ENCODE measurements at regions not wholly inside any gene's neighbourhood (a gene's known extent, or its start where the extent isn't known, plus 50 kb on each side); places are given as distances from the start of the nearest gene placed in this dataset.

- Histone ChIP-seq H3K4me3 (ENCODE audit: insufficient read depth, low read length, poor library complexity, severe bottlenecking) (no peak overlapping the region), H3F3A (ENCODE audit: insufficient read depth) (no peaks in the 10 kb centered on the region), H3K9ac (ENCODE audit: low read length) (no peak overlapping the region), H3K9me2 (replicated peaks; ENCODE audit: insufficient read depth, low read length) (no peaks in the 10 kb centered on the region), H3K27me3 (ENCODE audit: low read length) (no peaks in the 10 kb centered on the region), H3K27ac (ENCODE audit: low read depth, low read length) (no peak overlapping the region), H3K9me3 (ENCODE audit: insufficient read depth, low read length) (no peaks in the 10 kb centered on the region), H3K36me3 (ENCODE audit: low read length) (no peaks in the 10 kb centered on the region), H4K20me1 (ENCODE audit: low read depth, low read length) (no peaks in the 10 kb centered on the region), H3K4me2 (ENCODE audit: low read depth, low read length, poor library complexity, severe bottlenecking) (no peak overlapping the region), H3K79me2 (ENCODE audit: insufficient read depth, low read length) (no peaks in the 10 kb centered on the region), H2AFZ (ENCODE audit: low read depth, low read length, severe bottlenecking) (no peak overlapping the region)
- TF ChIP-seq, protein P1, sequence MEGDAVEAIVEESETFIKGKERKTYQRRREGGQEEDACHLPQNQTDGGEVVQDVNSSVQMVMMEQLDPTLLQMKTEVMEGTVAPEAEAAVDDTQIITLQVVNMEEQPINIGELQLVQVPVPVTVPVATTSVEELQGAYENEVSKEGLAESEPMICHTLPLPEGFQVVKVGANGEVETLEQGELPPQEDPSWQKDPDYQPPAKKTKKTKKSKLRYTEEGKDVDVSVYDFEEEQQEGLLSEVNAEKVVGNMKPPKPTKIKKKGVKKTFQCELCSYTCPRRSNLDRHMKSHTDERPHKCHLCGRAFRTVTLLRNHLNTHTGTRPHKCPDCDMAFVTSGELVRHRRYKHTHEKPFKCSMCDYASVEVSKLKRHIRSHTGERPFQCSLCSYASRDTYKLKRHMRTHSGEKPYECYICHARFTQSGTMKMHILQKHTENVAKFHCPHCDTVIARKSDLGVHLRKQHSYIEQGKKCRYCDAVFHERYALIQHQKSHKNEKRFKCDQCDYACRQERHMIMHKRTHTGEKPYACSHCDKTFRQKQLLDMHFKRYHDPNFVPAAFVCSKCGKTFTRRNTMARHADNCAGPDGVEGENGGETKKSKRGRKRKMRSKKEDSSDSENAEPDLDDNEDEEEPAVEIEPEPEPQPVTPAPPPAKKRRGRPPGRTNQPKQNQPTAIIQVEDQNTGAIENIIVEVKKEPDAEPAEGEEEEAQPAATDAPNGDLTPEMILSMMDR (IDR thresholded peaks at IDR 0.05; ENCODE audit: insufficient read depth, low read length, poor library complexity, severe bottlenecking), result no peak
- no peak for TF ChIP-seq EZH2phosphoT487 (conservative IDR thresholded peaks at IDR 0.05; ENCODE audit: low read length)
Observed at GRCh38 chr14:95597784-95598211, 62.9 kb downstream of the GLRX5 start.

- H3K27me3 ChIP-seq (ENCODE audit: low read length), result no peaks in the 10 kb centered on the region
- H3K4me3 ChIP-seq (ENCODE audit: insufficient read depth, low read length, poor library complexity, severe bottlenecking), result no peak overlapping the region
- H3K36me3 ChIP-seq (ENCODE audit: low read length), result no peaks in the 10 kb centered on the region
- H3K79me2 ChIP-seq (ENCODE audit: insufficient read depth, low read length), result no peaks in the 10 kb centered on the region
- no peaks in the 10 kb centered on the region for H4K20me1 ChIP-seq (ENCODE audit: low read depth, low read length)
- H3K9ac ChIP-seq (ENCODE audit: low read length), result no peak overlapping the region
- no peaks in the 10 kb centered on the region for H3K9me3 ChIP-seq (ENCODE audit: insufficient read depth, low read length)
- H2AFZ ChIP-seq (ENCODE audit: low read depth, low read length, severe bottlenecking), result no peak overlapping the region
- H3K27ac ChIP-seq (ENCODE audit: low read depth, low read length), result no peak overlapping the region
- no peaks in the 10 kb centered on the region for H3F3A ChIP-seq (ENCODE audit: insufficient read depth)
- H3K4me2 ChIP-seq (ENCODE audit: low read depth, low read length, poor library complexity, severe bottlenecking), result no peak overlapping the region
- TF ChIP-seq, protein P1 (IDR thresholded peaks at IDR 0.05; ENCODE audit: insufficient read depth, low read length, poor library complexity, severe bottlenecking), result no peak
- TF ChIP-seq EZH2phosphoT487 (conservative IDR thresholded peaks at IDR 0.05; ENCODE audit: low read length), result no peak
- H3K9me2 ChIP-seq (replicated peaks; ENCODE audit: insufficient read depth, low read length), result no peaks in the 10 kb centered on the region
Observed at GRCh38 chr14:95601650-95602049, 66.8 kb downstream of the GLRX5 start.

DNA sequence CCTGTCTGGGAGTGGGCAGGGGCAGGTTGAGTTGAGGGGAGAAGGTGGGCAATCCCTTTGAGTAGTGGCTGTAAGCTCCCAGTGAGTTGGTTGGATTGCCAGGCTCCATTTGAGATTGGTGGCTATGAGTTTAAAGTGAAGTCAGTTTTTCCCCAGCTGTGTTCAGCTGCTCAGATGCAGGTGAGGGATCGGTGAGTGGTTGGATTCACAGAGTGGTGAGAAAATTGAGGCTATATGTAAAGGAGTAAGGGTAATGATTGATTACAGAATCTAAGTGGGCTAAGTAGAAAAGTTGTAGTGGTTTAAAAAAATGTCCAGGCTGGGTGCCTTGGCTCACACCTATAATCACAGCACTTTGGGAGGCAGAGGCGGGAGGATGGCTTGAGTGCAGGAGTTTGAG is 68.6 kb downstream of the GLRX5 start:
- H2AFZ ChIP-seq (ENCODE audit: low read depth, low read length, severe bottlenecking), result no peak overlapping the region
- TF ChIP-seq EZH2phosphoT487 (conservative IDR thresholded peaks at IDR 0.05; ENCODE audit: low read length), result no peak
- TF ChIP-seq, protein P1 (IDR thresholded peaks at IDR 0.05; ENCODE audit: insufficient read depth, low read length, poor library complexity, severe bottlenecking), result no peak
- H4K20me1 ChIP-seq (ENCODE audit: low read depth, low read length), result no peaks in the 10 kb centered on the region
- no peaks in the 10 kb centered on the region for H3K9me2 ChIP-seq (replicated peaks; ENCODE audit: insufficient read depth, low read length)
- H3K27ac ChIP-seq (ENCODE audit: low read depth, low read length), result no peak overlapping the region
- H3F3A ChIP-seq (ENCODE audit: insufficient read depth), result no peaks in the 10 kb centered on the region
- no peaks in the 10 kb centered on the region for H3K27me3 ChIP-seq (ENCODE audit: low read length)
- no peaks in the 10 kb centered on the region for H3K36me3 ChIP-seq (ENCODE audit: low read length)
- H3K9me3 ChIP-seq (ENCODE audit: insufficient read depth, low read length), result no peaks in the 10 kb centered on the region
- no peak overlapping the region for H3K4me2 ChIP-seq (ENCODE audit: low read depth, low read length, poor library complexity, severe bottlenecking)
- H3K79me2 ChIP-seq (ENCODE audit: insufficient read depth, low read length), result no peaks in the 10 kb centered on the region
- no peak overlapping the region for H3K4me3 ChIP-seq (ENCODE audit: insufficient read depth, low read length, poor library complexity, severe bottlenecking)
- no peak overlapping the region for H3K9ac ChIP-seq (ENCODE audit: low read length)
